GM23338 (cell line): ENCODE measurements at regions not wholly inside any gene's neighbourhood (a gene's known extent, or its start where the extent isn't known, plus 50 kb on each side); places are given as distances from the start of the nearest gene placed in this dataset.

Source experiments
- ATAC-seq: fragments of 200-7000 bp; cut with Tn5 transposase; 3 replicates; pipeline ENCODE4 v1.9.1; 2020
- DNase-seq: peaks from one replicate; pipeline ENCODE4 v3.0.0-alpha.2; 2015; ENCODE audit warnings: low spot score
- H2AFZ ChIP-seq: fragments of 200-600 bp; sonication (generic); 2 replicates; pipeline ENCODE4 v1.8.0; 2016; ENCODE audit warnings: antibody characterized with exemption, mild to moderate bottlenecking, moderate library complexity
- H3F3A ChIP-seq: fragments of 200-600 bp; sonication (generic); replicated peaks from 2 replicates; pipeline ENCODE4 v1.8.0; 2017; ENCODE audit warnings: antibody characterized with exemption, mixed run types, low read depth
- H3K27ac ChIP-seq: fragments of 200-600 bp; sonication (generic); 2 replicates; pipeline ENCODE4 v1.6.1; 2016; ENCODE audit warnings: low read depth
- H3K27me3 ChIP-seq: fragments of 200-600 bp; sonication (generic); 2 replicates; pipeline ENCODE4 v1.8.0; 2016; ENCODE audit warnings: mild to moderate bottlenecking, mixed run types, moderate library complexity; ENCODE audit not compliant: insufficient read depth
- H3K36me3 ChIP-seq: fragments of 200-600 bp; sonication (generic); 2 replicates; pipeline ENCODE4 v1.8.0; 2016; ENCODE audit warnings: mild to moderate bottlenecking; ENCODE audit not compliant: insufficient read depth
- H3K4me1 ChIP-seq: fragments of 200-600 bp; sonication (generic); 2 replicates; pipeline ENCODE4 v1.8.0; 2016; ENCODE audit warnings: mild to moderate bottlenecking, moderate library complexity; ENCODE audit not compliant: insufficient read depth
- H3K4me2 ChIP-seq: fragments of 200-600 bp; sonication (generic); 2 replicates; pipeline ENCODE4 v1.7.1; 2017; ENCODE audit warnings: mixed run types
- H3K4me3 ChIP-seq: fragments of 200-600 bp; sonication (generic); 2 replicates; pipeline ENCODE4 v1.6.1; 2016; ENCODE audit warnings: mixed run types
- H3K79me2 ChIP-seq: fragments of 200-600 bp; sonication (generic); replicated peaks from 2 replicates; pipeline ENCODE4 v1.8.0; 2017; ENCODE audit warnings: mild to moderate bottlenecking; ENCODE audit not compliant: insufficient read depth
- H3K9me2 ChIP-seq: fragments of 200-600 bp; sonication (generic); 2 replicates; pipeline ENCODE4 v1.8.0; 2017; ENCODE audit not compliant: insufficient read depth
- H4K20me1 ChIP-seq: fragments of 200-600 bp; sonication (generic); replicated peaks from 2 replicates; pipeline ENCODE4 v1.8.0; 2017; ENCODE audit warnings: mild to moderate bottlenecking; ENCODE audit not compliant: insufficient read depth
- H3K27ac Mint-ChIP-seq: 2 replicates; pipeline ENCODE4 v1.8.0; 2020; ENCODE audit warnings: inconsistent platforms, mild to moderate bottlenecking, moderate library complexity, mixed read lengths
- H3K27me3 Mint-ChIP-seq: 3 replicates; pipeline ENCODE4 v1.8.0; 2022; ENCODE audit warnings: low read depth, mild to moderate bottlenecking, moderate library complexity, mixed read lengths, inconsistent platforms; ENCODE audit not compliant: insufficient read depth, poor library complexity
- H3K36me3 Mint-ChIP-seq: 3 replicates; pipeline ENCODE4 v1.8.0; 2021; ENCODE audit warnings: low read depth, mild to moderate bottlenecking, inconsistent platforms, moderate library complexity, mixed read lengths
- H3K4me1 Mint-ChIP-seq: 3 replicates; pipeline ENCODE4 v1.8.0; 2020; ENCODE audit warnings: mild to moderate bottlenecking, inconsistent platforms, mixed read lengths
- H3K4me3 Mint-ChIP-seq: 3 replicates; pipeline ENCODE4 v1.8.0; 2021; ENCODE audit warnings: moderate library complexity, mild to moderate bottlenecking, inconsistent platforms, mixed read lengths
- H3K9me3 Mint-ChIP-seq: 3 replicates; pipeline ENCODE4 v1.8.0; 2020; ENCODE audit warnings: moderate library complexity, mild to moderate bottlenecking, inconsistent platforms, mixed read lengths
- CREB1 ChIP-seq: fragments of 250-450 bp; sonication (Bioruptor Pico); IDR thresholded peaks from 2 replicates; pipeline ENCODE4 v1.5.0; 2020; ENCODE audit warnings: low read depth, mild to moderate bottlenecking, moderate library complexity
- EZH2 ChIP-seq: fragments of 200-600 bp; sonication (generic); IDR thresholded peaks from one replicate; pipeline ENCODE4 v1.8.0; 2017; ENCODE audit warnings: antibody characterized with exemption, mild to moderate bottlenecking, low read depth; ENCODE audit not compliant: unreplicated experiment
- EZH2phosphoT487 ChIP-seq: fragments of 200-600 bp; sonication (generic); IDR thresholded peaks from one replicate; pipeline ENCODE4 v1.8.1; 2018; ENCODE audit warnings: antibody characterized with exemption; ENCODE audit not compliant: unreplicated experiment
- JUNB ChIP-seq: IDR thresholded peaks from one replicate; pipeline ENCODE4 v1.6.1; 2016; ENCODE audit warnings: antibody characterized with exemption; ENCODE audit not compliant: unreplicated experiment
- NANOG ChIP-seq: IDR thresholded peaks from 2 replicates; pipeline ENCODE4 v1.6.1; 2016; ENCODE audit warnings: antibody characterized with exemption, borderline replicate concordance
- POLR2AphosphoS5 ChIP-seq: IDR thresholded peaks from 2 replicates; pipeline ENCODE4 v1.6.1; 2016; ENCODE audit warnings: antibody characterized with exemption, low read depth
- STAT1 ChIP-seq: IDR thresholded peaks from one replicate; pipeline ENCODE4 v1.6.1; 2016; ENCODE audit warnings: antibody characterized with exemption; ENCODE audit not compliant: unreplicated experiment
- ZNF114 ChIP-seq: fragments of 250-450 bp; sonication (Bioruptor Pico); IDR thresholded peaks from 2 replicates; pipeline ENCODE4 v1.5.0; 2020; ENCODE audit warnings: mild to moderate bottlenecking, moderate library complexity
- ZNF331 ChIP-seq: fragments of 250-450 bp; sonication (Bioruptor Pico); IDR thresholded peaks from 2 replicates; pipeline ENCODE4 v1.5.0; 2020; ENCODE audit warnings: low read depth, mild to moderate bottlenecking, moderate library complexity
- TF ChIP-seq, protein P1 (sequence below), 2 experiments: fragments of 200-600 bp in 1 of 2; sonication (generic) in 1 of 2; conservative IDR thresholded peaks; 2 replicates each; pipeline versions ENCODE4 v1.5.1 to v1.6.1; 2016 to 2017; ENCODE audit warnings: antibody characterized with exemption in 2 of 2, low read depth in 2 of 2, mild to moderate bottlenecking in 2 of 2, moderate library complexity in 1 of 2
- TF ChIP-seq, protein P2 (sequence below): fragments of 250-450 bp; sonication (Bioruptor Pico); IDR thresholded peaks from 2 replicates; pipeline ENCODE4 v1.5.0; 2020; ENCODE audit warnings: mild to moderate bottlenecking, moderate library complexity
- TF ChIP-seq, protein P3 (sequence below): IDR thresholded peaks from 2 replicates; pipeline ENCODE4 v1.6.1; 2016; ENCODE audit warnings: antibody characterized with exemption
- TF ChIP-seq, protein P4 (sequence below): IDR thresholded peaks from one replicate; pipeline ENCODE4 v1.6.1; 2018; ENCODE audit warnings: antibody characterized with exemption; ENCODE audit not compliant: unreplicated experiment

DNA sequence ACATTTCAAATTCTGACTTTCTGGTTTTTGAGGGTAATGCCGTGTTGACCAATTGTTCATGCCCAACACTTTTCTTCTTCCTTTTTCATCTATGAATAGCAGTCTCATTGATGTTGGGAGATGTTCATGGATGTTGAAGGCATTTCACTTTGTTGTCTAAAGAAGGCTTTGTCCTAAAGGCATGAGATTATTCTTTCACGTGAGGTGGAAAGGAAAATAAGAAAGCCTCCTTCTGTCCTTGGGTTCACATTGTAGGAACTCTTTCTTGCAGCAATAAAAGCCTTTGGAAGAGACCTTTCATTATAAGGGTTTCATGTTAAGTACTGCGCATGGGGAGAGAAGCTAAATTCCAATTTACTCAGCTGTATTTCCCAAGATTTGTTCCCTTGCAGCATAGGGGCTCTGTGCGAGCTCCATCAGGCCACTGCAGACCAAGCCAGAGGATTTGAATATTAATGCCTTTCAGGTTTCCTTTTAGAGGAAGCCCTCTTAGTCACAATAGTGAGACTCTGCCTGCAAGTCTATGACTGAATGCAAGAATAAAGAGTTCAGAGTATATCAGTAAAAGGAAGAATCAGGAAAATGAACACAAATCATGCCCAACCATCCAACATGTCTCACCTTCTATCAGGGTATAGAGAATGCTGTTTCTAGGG is 274.6 kb downstream of the TMEM38B start:
- peak overlapping the region; percentile 92 for H2AFZ ChIP-seq
- H3K4me1 ChIP-seq: peaks cover 14% of the 10 kb centered on the region; the same call in 1 of the 2 replicates
- DNase-seq (no peak), ATAC-seq (peak; percentile 63)
- Mint-ChIP-seq H3K9me3 (no peaks in the 10 kb centered on the region), H3K27ac (no peak overlapping the region), H3K4me1 (peaks cover 28% of the 10 kb centered on the region), H3K27me3 (peaks cover 3% of the 10 kb centered on the region), H3K4me3 (no peak overlapping the region), H3K36me3 (no peaks in the 10 kb centered on the region)
- H3K9me2 ChIP-seq: no peaks in the 10 kb centered on the region
- H3F3A ChIP-seq: no peaks in the 10 kb centered on the region
- no peaks in the 10 kb centered on the region for H3K79me2 ChIP-seq
- H3K36me3 ChIP-seq: no peaks in the 10 kb centered on the region
- H3K27ac ChIP-seq: no peak overlapping the region
- H3K27me3 ChIP-seq: peaks cover 14% of the 10 kb centered on the region
- H4K20me1 ChIP-seq: no peaks in the 10 kb centered on the region
- no peak overlapping the region for H3K4me3 ChIP-seq
- TF ChIP-seq POLR2AphosphoS5 (no peak), ZNF331 (CRISPR knock-in tag) (no peak), STAT1 (no peak), ZNF114 (no peak), EZH2phosphoT487 (no peak), CREB1 (CRISPR knock-in tag) (no peak), EZH2 (no peak), NANOG (no peak), JUNB (no peak)
- TF ChIP-seq, protein P1, sequence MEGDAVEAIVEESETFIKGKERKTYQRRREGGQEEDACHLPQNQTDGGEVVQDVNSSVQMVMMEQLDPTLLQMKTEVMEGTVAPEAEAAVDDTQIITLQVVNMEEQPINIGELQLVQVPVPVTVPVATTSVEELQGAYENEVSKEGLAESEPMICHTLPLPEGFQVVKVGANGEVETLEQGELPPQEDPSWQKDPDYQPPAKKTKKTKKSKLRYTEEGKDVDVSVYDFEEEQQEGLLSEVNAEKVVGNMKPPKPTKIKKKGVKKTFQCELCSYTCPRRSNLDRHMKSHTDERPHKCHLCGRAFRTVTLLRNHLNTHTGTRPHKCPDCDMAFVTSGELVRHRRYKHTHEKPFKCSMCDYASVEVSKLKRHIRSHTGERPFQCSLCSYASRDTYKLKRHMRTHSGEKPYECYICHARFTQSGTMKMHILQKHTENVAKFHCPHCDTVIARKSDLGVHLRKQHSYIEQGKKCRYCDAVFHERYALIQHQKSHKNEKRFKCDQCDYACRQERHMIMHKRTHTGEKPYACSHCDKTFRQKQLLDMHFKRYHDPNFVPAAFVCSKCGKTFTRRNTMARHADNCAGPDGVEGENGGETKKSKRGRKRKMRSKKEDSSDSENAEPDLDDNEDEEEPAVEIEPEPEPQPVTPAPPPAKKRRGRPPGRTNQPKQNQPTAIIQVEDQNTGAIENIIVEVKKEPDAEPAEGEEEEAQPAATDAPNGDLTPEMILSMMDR (conservative IDR thresholded peaks at IDR 0.05; ENCODE audit: low read depth in 2 of 2): no peak
- TF ChIP-seq, protein P2, sequence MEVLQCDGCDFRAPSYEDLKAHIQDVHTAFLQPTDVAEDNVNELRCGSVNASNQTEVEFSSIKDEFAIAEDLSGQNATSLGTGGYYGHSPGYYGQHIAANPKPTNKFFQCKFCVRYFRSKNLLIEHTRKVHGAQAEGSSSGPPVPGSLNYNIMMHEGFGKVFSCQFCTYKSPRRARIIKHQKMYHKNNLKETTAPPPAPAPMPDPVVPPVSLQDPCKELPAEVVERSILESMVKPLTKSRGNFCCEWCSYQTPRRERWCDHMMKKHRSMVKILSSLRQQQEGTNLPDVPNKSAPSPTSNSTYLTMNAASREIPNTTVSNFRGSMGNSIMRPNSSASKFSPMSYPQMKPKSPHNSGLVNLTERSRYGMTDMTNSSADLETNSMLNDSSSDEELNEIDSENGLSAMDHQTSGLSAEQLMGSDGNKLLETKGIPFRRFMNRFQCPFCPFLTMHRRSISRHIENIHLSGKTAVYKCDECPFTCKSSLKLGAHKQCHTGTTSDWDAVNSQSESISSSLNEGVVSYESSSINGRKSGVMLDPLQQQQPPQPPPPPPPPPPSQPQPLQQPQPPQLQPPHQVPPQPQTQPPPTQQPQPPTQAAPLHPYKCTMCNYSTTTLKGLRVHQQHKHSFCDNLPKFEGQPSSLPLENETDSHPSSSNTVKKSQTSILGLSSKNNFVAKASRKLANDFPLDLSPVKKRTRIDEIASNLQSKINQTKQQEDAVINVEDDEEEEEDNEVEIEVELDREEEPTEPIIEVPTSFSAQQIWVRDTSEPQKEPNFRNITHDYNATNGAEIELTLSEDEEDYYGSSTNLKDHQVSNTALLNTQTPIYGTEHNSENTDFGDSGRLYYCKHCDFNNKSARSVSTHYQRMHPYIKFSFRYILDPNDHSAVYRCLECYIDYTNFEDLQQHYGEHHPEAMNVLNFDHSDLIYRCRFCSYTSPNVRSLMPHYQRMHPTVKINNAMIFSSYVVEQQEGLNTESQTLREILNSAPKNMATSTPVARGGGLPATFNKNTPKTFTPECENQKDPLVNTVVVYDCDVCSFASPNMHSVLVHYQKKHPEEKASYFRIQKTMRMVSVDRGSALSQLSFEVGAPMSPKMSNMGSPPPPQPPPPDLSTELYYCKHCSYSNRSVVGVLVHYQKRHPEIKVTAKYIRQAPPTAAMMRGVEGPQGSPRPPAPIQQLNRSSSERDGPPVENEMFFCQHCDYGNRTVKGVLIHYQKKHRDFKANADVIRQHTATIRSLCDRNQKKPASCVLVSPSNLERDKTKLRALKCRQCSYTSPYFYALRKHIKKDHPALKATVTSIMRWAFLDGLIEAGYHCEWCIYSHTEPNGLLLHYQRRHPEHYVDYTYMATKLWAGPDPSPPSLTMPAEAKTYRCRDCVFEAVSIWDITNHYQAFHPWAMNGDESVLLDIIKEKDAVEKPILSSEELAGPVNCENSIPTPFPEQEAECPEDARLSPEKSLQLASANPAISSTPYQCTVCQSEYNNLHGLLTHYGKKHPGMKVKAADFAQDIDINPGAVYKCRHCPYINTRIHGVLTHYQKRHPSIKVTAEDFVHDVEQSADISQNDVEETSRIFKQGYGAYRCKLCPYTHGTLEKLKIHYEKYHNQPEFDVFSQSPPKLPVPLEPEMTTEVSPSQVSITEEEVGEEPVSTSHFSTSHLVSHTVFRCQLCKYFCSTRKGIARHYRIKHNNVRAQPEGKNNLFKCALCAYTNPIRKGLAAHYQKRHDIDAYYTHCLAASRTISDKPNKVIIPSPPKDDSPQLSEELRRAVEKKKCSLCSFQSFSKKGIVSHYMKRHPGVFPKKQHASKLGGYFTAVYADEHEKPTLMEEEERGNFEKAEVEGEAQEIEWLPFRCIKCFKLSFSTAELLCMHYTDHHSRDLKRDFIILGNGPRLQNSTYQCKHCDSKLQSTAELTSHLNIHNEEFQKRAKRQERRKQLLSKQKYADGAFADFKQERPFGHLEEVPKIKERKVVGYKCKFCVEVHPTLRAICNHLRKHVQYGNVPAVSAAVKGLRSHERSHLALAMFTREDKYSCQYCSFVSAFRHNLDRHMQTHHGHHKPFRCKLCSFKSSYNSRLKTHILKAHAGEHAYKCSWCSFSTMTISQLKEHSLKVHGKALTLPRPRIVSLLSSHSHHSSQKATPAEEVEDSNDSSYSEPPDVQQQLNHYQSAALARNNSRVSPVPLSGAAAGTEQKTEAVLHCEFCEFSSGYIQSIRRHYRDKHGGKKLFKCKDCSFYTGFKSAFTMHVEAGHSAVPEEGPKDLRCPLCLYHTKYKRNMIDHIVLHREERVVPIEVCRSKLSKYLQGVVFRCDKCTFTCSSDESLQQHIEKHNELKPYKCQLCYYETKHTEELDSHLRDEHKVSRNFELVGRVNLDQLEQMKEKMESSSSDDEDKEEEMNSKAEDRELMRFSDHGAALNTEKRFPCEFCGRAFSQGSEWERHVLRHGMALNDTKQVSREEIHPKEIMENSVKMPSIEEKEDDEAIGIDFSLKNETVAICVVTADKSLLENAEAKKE (CRISPR knock-in tag): no peak
- TF ChIP-seq, protein P3, sequence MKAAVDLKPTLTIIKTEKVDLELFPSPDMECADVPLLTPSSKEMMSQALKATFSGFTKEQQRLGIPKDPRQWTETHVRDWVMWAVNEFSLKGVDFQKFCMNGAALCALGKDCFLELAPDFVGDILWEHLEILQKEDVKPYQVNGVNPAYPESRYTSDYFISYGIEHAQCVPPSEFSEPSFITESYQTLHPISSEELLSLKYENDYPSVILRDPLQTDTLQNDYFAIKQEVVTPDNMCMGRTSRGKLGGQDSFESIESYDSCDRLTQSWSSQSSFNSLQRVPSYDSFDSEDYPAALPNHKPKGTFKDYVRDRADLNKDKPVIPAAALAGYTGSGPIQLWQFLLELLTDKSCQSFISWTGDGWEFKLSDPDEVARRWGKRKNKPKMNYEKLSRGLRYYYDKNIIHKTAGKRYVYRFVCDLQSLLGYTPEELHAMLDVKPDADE: no peak
- TF ChIP-seq, protein P4, sequence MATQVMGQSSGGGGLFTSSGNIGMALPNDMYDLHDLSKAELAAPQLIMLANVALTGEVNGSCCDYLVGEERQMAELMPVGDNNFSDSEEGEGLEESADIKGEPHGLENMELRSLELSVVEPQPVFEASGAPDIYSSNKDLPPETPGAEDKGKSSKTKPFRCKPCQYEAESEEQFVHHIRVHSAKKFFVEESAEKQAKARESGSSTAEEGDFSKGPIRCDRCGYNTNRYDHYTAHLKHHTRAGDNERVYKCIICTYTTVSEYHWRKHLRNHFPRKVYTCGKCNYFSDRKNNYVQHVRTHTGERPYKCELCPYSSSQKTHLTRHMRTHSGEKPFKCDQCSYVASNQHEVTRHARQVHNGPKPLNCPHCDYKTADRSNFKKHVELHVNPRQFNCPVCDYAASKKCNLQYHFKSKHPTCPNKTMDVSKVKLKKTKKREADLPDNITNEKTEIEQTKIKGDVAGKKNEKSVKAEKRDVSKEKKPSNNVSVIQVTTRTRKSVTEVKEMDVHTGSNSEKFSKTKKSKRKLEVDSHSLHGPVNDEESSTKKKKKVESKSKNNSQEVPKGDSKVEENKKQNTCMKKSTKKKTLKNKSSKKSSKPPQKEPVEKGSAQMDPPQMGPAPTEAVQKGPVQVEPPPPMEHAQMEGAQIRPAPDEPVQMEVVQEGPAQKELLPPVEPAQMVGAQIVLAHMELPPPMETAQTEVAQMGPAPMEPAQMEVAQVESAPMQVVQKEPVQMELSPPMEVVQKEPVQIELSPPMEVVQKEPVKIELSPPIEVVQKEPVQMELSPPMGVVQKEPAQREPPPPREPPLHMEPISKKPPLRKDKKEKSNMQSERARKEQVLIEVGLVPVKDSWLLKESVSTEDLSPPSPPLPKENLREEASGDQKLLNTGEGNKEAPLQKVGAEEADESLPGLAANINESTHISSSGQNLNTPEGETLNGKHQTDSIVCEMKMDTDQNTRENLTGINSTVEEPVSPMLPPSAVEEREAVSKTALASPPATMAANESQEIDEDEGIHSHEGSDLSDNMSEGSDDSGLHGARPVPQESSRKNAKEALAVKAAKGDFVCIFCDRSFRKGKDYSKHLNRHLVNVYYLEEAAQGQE: no peak
- H3K4me2 ChIP-seq: peak overlapping the region; percentile 19
